Mesendoderm (in vitro differentiated cells): ENCODE measurements at regions not wholly inside any gene's neighbourhood (a gene's known extent, or its start where the extent isn't known, plus 50 kb on each side); places are given as distances from the start of the nearest gene placed in this dataset.

Source experiments
- DNase-seq: peaks from one replicate; pipeline ENCODE4 v3.0.0; 2013
- H2AK5ac ChIP-seq: 2 replicates; pipeline ENCODE4 v1.6.1; 2013; ENCODE audit warnings: low read length, inconsistent platforms
- H2BK120ac ChIP-seq: 2 replicates; pipeline ENCODE4 v1.6.1; 2013; ENCODE audit warnings: low read depth, mild to moderate bottlenecking, low read length, moderate library complexity, mixed read lengths
- H2BK15ac ChIP-seq: replicated peaks from 2 replicates; pipeline ENCODE4 v1.6.1; 2013; ENCODE audit warnings: low read depth, mild to moderate bottlenecking, moderate library complexity
- H2BK5ac ChIP-seq: 2 replicates; pipeline ENCODE4 v1.6.1; 2013; ENCODE audit warnings: low read length, inconsistent platforms
- H3K18ac ChIP-seq: 2 replicates; pipeline ENCODE4 v1.6.1; 2013; ENCODE audit warnings: mild to moderate bottlenecking, low read length, mixed read lengths
- H3K23ac ChIP-seq: one replicate; pipeline ENCODE4 v1.6.1; 2013; ENCODE audit warnings: low read length
- H3K27ac ChIP-seq: 2 replicates; pipeline ENCODE4 v1.5.1; 2013; ENCODE audit warnings: low read depth, mild to moderate bottlenecking, inconsistent platforms, low read length, moderate library complexity
- H3K27me3 ChIP-seq: 2 replicates; pipeline ENCODE4 v1.6.1; 2013; ENCODE audit warnings: low read length, control low read depth, mild to moderate bottlenecking, inconsistent platforms; ENCODE audit not compliant: insufficient read depth, poor library complexity
- H3K36me3 ChIP-seq: 2 replicates; pipeline ENCODE4 v1.6.1; 2013; ENCODE audit warnings: low read length, inconsistent platforms; ENCODE audit not compliant: control insufficient read depth, insufficient read depth
- H3K4ac ChIP-seq: one replicate; pipeline ENCODE4 v1.6.1; 2013; ENCODE audit warnings: low read depth, mild to moderate bottlenecking, low read length, moderate library complexity
- H3K4me1 ChIP-seq: 2 replicates; pipeline ENCODE4 v1.6.1; 2013; ENCODE audit warnings: low read depth, low read length, inconsistent platforms; ENCODE audit not compliant: control insufficient read depth
- H3K4me2 ChIP-seq: 2 replicates; pipeline ENCODE4 v1.6.1; 2013; ENCODE audit warnings: low read length
- H3K4me3 ChIP-seq: 2 replicates; pipeline ENCODE4 v1.5.1; 2013; ENCODE audit warnings: mild to moderate bottlenecking, low read length
- H3K56ac ChIP-seq: one replicate; pipeline ENCODE4 v1.6.1; 2013; ENCODE audit warnings: low read length
- H3K79me1 ChIP-seq: 2 replicates; pipeline ENCODE4 v1.6.1; 2013; ENCODE audit warnings: low read length, inconsistent platforms
- H3K79me2 ChIP-seq: 2 replicates; pipeline ENCODE4 v1.6.1; 2013; ENCODE audit warnings: mild to moderate bottlenecking, low read length; ENCODE audit not compliant: control insufficient read depth, insufficient read depth
- H3K9ac ChIP-seq: 2 replicates; pipeline ENCODE4 v1.6.1; 2013; ENCODE audit warnings: low read length, inconsistent platforms
- H4K5ac ChIP-seq: one replicate; pipeline ENCODE4 v1.6.1; 2013; ENCODE audit warnings: low read length
- H4K8ac ChIP-seq: one replicate; pipeline ENCODE4 v1.6.1; 2013; ENCODE audit warnings: low read depth, mild to moderate bottlenecking, control low read depth, low read length, moderate library complexity
- WGBS: extraction: QIAGEN DNeasy Blood & Tissue Kit; methylation state at CpG from one replicate; pipeline ENCODE4 v1.1.7; 2013; ENCODE audit warnings: low lambda C conversion rate, missing lambda C conversion rate; ENCODE audit not compliant: insufficient coverage; ENCODE audit errors: extremely low coverage; 5-methylcytosine and 5-hydroxymethylcytosine counted together

GRCh38 chr12:123045678-123046077, 65.2 kb downstream of the ARL6IP4 start:
- no peak overlapping the region for H2BK120ac ChIP-seq
- WGBS = no CpG with 5 or more reads among the region's 7 CpGs
- DNase-seq = no peak

DNA sequence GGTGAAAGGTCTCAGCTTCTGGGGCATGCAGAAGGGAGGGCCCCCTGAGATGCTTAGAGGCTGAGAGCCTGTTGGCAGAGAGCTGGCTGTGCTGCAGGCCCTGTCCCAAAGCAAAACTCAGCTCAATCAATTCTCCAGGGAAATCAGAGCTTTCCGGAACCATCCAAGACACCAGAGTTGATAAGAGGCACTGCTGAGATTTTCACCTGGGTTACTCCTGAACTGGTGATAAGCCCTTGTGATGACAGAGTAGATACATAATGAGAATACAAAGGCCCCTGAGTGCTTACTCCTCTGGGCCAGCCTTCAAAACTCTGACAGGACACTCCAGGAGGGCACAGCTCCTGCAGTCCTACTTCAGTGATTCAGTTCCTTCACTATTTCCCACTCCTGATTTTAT, 63.9 kb downstream of the ARL6IP4 start:
- H3K4ac ChIP-seq = no peak overlapping the region
- no peak overlapping the region for H2BK120ac ChIP-seq
- no peak overlapping the region for H2AK5ac ChIP-seq
- H4K8ac ChIP-seq = no peak overlapping the region
- no peak overlapping the region for H3K23ac ChIP-seq
- H3K79me2 ChIP-seq = no peaks in the 10 kb centered on the region
- H3K36me3 ChIP-seq = no peaks in the 10 kb centered on the region
- DNase-seq = peak; percentile 80
- peaks cover 11% of the 10 kb centered on the region for H3K4me1 ChIP-seq
- no peaks in the 10 kb centered on the region for H3K79me1 ChIP-seq
- peak overlapping the region; percentile 31 for H3K9ac ChIP-seq
- no peak overlapping the region for H3K4me3 ChIP-seq
- no CpG with 5 or more reads among the region's 1 CpG for WGBS
- no peak overlapping the region for H4K5ac ChIP-seq
- peak overlapping the region; percentile 46 for H3K18ac ChIP-seq
- H3K27ac ChIP-seq = peak overlapping the region; percentile 60
- no peak overlapping the region for H2BK15ac ChIP-seq
- no peak overlapping the region for H3K4me2 ChIP-seq
- no peak overlapping the region for H2BK5ac ChIP-seq
- H3K56ac ChIP-seq = peak overlapping the region; percentile 11
- H3K27me3 ChIP-seq = no peaks in the 10 kb centered on the region

More at GRCh38 chr12:123045678-123046077, 65.2 kb downstream of the ARL6IP4 start:
- no peak overlapping the region for H3K4me3 ChIP-seq
- no peak overlapping the region for H2BK5ac ChIP-seq
- H4K5ac ChIP-seq = no peak overlapping the region
- H2AK5ac ChIP-seq = no peak overlapping the region
- no peak overlapping the region for H3K18ac ChIP-seq
- no peaks in the 10 kb centered on the region for H3K79me2 ChIP-seq
- no peak overlapping the region for H3K9ac ChIP-seq
- no peak overlapping the region for H3K23ac ChIP-seq
- H3K27me3 ChIP-seq = no peaks in the 10 kb centered on the region
- H3K4me1 ChIP-seq = peaks cover 13% of the 10 kb centered on the region
- no peak overlapping the region for H3K56ac ChIP-seq
- H3K4me2 ChIP-seq = no peak overlapping the region
- H3K36me3 ChIP-seq = no peaks in the 10 kb centered on the region
- no peak overlapping the region for H3K4ac ChIP-seq
- no peak overlapping the region for H3K27ac ChIP-seq
- no peaks in the 10 kb centered on the region for H3K79me1 ChIP-seq
- no peak overlapping the region for H2BK15ac ChIP-seq
- no peak overlapping the region for H4K8ac ChIP-seq

GRCh38 chr12:123043536-123044001, 63.1 kb downstream of the ARL6IP4 start:
- H3K36me3 ChIP-seq = no peaks in the 10 kb centered on the region
- no peak overlapping the region for H4K5ac ChIP-seq
- H3K79me2 ChIP-seq = no peaks in the 10 kb centered on the region
- H3K18ac ChIP-seq = peak overlapping the region; percentile 46
- H3K27me3 ChIP-seq = no peaks in the 10 kb centered on the region
- no peak overlapping the region for H3K4ac ChIP-seq
- H3K9ac ChIP-seq = peak overlapping the region; percentile 3
- WGBS = no CpG with 5 or more reads among the region's 7 CpGs
- peak; percentile 83 for DNase-seq
- H2AK5ac ChIP-seq = no peak overlapping the region
- peak overlapping the region; percentile 18 for H3K56ac ChIP-seq
- H3K4me1 ChIP-seq = peaks cover 9% of the 10 kb centered on the region
- no peak overlapping the region for H3K4me2 ChIP-seq
- no peak overlapping the region for H3K4me3 ChIP-seq
- no peak overlapping the region for H2BK120ac ChIP-seq
- peak overlapping the region; percentile 25 for H2BK5ac ChIP-seq
- no peak overlapping the region for H2BK15ac ChIP-seq
- H3K23ac ChIP-seq = no peak overlapping the region
- H3K27ac ChIP-seq = peak overlapping the region; percentile 60
- no peak overlapping the region for H4K8ac ChIP-seq
- H3K79me1 ChIP-seq = no peaks in the 10 kb centered on the region

- Histone ChIP-seq H3K18ac (no peak overlapping the region), H2AK5ac (no peak overlapping the region), H2BK5ac (no peak overlapping the region), H2BK120ac (no peak overlapping the region), H2BK15ac (no peak overlapping the region), H3K27ac (no peak overlapping the region), H3K23ac (no peak overlapping the region), H3K4me3 (no peak overlapping the region), H3K79me1 (no peaks in the 10 kb centered on the region), H3K4me1 (peaks cover 9% of the 10 kb centered on the region), H3K27me3 (no peaks in the 10 kb centered on the region), H3K9ac (no peak overlapping the region), H3K4ac (no peak overlapping the region), H3K36me3 (no peaks in the 10 kb centered on the region), H3K56ac (peak overlapping the region; percentile 18), H3K79me2 (no peaks in the 10 kb centered on the region), H3K4me2 (no peak overlapping the region), H4K8ac (no peak overlapping the region), H4K5ac (no peak overlapping the region)
- DNase-seq = no peak
- WGBS = no CpG with 5 or more reads among the region's 2 CpGs
These were observed 62.4 kb downstream of the ARL6IP4 start for GRCh38 chr12:123042833-123043232.

DNA sequence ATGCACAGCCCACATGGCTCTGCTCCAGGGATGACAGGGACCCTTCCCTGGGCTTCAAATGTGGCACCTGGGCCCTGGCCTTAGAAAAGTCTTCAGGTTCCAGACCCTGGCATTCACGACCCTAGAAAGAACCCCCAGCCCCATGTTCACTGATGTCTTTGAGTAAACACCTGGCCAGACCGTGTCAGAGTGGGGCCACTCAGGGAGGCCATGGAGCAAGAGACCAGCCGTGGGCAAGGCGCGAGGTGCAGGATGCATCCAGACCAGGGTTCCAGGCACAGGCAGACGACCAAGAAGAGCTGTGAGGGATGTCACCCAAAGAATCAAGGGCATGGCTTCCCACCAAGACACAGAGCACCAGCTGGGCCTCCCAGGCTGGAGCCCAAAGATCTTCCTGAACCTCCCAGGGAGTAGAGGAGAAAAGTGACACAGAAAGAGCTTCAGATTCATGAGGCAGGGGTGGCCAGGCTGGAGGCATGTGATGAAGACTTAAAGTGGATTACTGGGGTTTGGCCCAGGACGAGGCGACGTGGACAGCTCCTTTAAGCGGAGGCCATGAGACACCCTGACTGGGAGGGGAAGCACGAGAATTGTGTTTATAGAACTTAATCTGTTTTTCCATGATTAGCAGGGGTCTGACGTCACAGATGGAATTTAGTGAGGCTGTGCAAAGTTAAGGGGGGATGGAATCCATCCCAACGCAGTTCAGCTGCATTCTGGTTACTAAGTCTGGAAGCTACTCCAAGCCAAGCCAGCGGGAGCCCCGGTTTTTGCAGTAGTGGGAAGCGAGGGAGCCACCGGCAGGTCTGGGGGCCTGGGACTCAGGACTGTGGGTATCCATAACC, 61.6 kb downstream of the ARL6IP4 start:
- H3K56ac ChIP-seq = no peak overlapping the region
- no peak overlapping the region for H2AK5ac ChIP-seq
- H4K5ac ChIP-seq = no peak overlapping the region
- H3K79me1 ChIP-seq = no peaks in the 10 kb centered on the region
- DNase-seq = no peak
- no peak overlapping the region for H4K8ac ChIP-seq
- no peak overlapping the region for H3K9ac ChIP-seq
- H3K27ac ChIP-seq = no peak overlapping the region
- H3K4me1 ChIP-seq = peaks cover 9% of the 10 kb centered on the region
- WGBS = no CpG with 5 or more reads among the region's 17 CpGs
- no peak overlapping the region for H2BK5ac ChIP-seq
- H3K36me3 ChIP-seq = no peaks in the 10 kb centered on the region
- no peak overlapping the region for H3K18ac ChIP-seq
- no peak overlapping the region for H2BK15ac ChIP-seq
- H2BK120ac ChIP-seq = no peak overlapping the region
- no peak overlapping the region for H3K23ac ChIP-seq
- no peaks in the 10 kb centered on the region for H3K27me3 ChIP-seq
- H3K4me2 ChIP-seq = no peak overlapping the region
- no peak overlapping the region for H3K4ac ChIP-seq
- H3K4me3 ChIP-seq = no peak overlapping the region
- no peaks in the 10 kb centered on the region for H3K79me2 ChIP-seq
